Keratinocyte (primary cell): ENCODE measurements at regions not wholly inside any gene's neighbourhood (a gene's known extent, or its start where the extent isn't known, plus 50 kb on each side); places are given as distances from the start of the nearest gene placed in this dataset.

ENCODE experiments used
- EZH2 ChIP-seq: IDR thresholded peaks from one replicate; pipeline ENCODE4 v1.6.1; 2012; ENCODE audit warnings: inconsistent platforms, mild to moderate bottlenecking, low read length, moderate library complexity
- TF ChIP-seq, protein P1 (sequence below), 3 experiments: IDR thresholded peaks in 1 of 3; conservative IDR thresholded peaks in 1 of 3; optimal IDR thresholded peaks in 1 of 3; 2 replicates in 2 of 3; 3 replicates in 1 of 3; pipeline versions ENCODE3 to v1.5.1; 2011; ENCODE audit warnings: low read length in 3 of 3, mild to moderate bottlenecking in 3 of 3, moderate library complexity in 2 of 3, control low read depth in 1 of 3, inconsistent platforms in 1 of 3; ENCODE audit not compliant: insufficient read depth in 2 of 3; ENCODE audit errors: extremely low read depth in 1 of 3

DNA sequence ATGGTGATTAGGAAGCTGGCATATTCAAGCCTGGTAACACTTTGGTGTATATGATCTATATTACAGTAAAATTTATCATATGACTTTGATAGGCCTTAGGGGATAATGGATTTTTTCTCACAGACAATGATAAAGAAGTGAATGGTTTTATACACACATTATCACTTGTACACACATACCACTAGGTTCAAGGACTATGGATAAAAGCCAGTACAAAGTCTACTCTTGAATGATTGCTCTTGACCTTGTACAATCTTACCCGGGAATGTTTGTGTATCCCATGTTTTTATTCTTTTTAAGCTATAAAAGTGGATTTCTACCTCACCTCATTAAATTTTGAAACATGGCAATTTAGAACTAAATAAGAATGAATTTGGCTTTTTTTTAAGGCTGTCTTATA, 414.5 kb upstream of the ADAMTSL1 start:
- TF ChIP-seq, protein P1, sequence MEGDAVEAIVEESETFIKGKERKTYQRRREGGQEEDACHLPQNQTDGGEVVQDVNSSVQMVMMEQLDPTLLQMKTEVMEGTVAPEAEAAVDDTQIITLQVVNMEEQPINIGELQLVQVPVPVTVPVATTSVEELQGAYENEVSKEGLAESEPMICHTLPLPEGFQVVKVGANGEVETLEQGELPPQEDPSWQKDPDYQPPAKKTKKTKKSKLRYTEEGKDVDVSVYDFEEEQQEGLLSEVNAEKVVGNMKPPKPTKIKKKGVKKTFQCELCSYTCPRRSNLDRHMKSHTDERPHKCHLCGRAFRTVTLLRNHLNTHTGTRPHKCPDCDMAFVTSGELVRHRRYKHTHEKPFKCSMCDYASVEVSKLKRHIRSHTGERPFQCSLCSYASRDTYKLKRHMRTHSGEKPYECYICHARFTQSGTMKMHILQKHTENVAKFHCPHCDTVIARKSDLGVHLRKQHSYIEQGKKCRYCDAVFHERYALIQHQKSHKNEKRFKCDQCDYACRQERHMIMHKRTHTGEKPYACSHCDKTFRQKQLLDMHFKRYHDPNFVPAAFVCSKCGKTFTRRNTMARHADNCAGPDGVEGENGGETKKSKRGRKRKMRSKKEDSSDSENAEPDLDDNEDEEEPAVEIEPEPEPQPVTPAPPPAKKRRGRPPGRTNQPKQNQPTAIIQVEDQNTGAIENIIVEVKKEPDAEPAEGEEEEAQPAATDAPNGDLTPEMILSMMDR (optimal IDR thresholded peaks at IDR 0.05 in 1 of 3, IDR thresholded peaks at IDR 0.05 in 1 of 3, conservative IDR thresholded peaks at IDR 0.05 in 1 of 3; ENCODE audit: extremely low read depth in 1 of 3, insufficient read depth in 2 of 3, low read length in 3 of 3) = no peak
- no peak for TF ChIP-seq EZH2
